NCI-H446 (cell line): ENCODE measurements at regions not wholly inside any gene's neighbourhood (a gene's known extent, or its start where the extent isn't known, plus 50 kb on each side); places are given as distances from the start of the nearest gene placed in this dataset.

Experiments used
- DNase-seq, 2 experiments: peaks; one replicate each; lab custom pipeline; 2025; lab: John Stamatoyannopoulos, UW

DNA sequence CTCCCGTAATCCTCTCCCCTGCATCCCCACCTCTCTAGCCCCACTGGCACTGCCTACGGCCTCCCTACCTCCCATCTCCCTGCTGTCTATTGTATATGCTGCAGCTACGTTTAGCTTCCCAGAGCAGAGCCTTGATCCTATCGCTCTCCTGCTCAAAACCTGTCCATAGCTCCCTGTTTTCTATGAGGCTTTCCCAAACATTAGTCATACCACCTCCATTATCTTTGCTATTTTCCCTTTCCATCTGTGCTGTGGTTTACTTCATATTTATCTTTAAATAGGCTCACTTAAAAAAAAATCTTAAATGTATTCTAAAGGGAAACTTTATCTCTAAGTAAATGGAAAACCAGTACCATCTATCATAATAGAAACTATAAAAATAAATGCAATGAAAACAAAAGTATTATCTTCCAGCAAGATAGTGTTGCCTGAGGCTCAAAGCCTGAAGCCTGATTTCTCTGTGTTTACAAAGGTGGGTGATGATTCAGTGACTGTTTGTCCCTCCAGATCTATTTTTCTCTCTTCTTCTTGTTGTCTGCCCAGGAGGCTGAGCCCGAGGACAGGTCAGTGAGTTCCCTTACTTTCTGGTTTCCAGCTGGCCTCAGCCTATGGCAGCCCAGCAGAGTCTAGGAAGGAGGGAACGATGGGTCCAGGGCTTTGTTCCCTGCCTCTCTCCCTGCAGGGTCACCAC is 397.1 kb upstream of the CFAP20DC start:
- no peak for DNase-seq

DNA sequence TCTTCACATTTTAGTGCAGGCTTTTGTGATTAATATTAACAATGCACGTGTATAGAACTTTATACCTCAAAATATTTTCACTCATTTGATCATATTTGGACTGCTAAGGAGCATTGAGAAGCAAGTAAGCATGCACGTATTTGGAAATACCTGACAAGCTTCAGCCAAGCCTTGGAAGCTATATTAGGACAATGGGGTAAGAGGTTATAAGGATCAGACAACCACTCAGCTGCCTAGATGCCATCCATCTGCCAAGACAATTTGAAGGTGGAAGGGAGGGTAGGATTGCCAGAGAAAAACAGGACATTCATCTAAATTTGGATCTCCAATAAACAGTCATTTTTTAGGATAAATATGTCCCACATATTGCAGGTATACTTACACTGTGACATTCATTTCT is 394.9 kb upstream of the CFAP20DC start:
- DNase-seq, result no peak

DNA sequence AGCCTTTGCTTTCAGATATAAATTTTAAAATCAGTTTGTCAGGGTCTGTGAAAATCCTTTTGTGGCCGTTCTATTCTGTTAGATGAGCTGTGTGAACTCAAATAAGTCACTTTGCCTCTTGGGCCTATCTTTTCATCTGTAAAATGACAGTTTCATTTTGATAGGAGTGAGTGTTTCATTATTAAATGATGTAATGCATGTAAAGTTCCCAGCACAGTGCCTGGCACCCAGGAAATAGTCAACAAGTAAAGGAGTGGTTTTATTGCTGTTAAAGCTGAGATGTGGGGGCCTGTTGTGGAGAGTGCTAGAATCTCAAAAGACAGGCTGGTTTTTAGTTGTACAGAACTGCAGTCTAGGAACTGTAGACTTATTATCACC is 394.5 kb upstream of the CFAP20DC start:
- DNase-seq, result no peak

- no peak for DNase-seq
These were observed 393.9 kb upstream of the CFAP20DC start for GRCh38 chr3:59443618-59444293.

DNA sequence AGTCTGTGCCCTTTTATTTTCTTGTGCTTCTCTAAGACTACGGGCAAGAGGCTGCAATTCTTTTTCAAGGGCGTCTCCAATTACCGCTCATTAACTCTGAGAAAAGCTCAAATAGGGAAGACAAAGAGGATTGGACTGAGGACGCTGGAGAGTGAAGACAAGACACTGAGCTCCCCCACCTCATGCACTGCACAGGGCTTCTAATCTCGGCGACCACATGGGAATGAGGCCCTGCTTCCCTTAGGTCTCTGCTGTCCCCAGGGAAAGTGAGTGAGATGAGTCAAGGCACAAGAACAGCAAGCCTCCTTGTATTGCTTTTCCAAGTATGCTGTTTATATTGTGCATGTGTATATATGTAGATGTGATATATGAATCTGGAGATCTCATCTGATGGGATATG is 392.2 kb upstream of the CFAP20DC start:
- DNase-seq, result no peak

GRCh38 chr3:59440285-59441028 is 390.6 kb upstream of the CFAP20DC start:
- DNase-seq, result no peak

- DNase-seq, result no peak
These were observed 388.7 kb upstream of the CFAP20DC start for GRCh38 chr3:59438492-59438891.

DNA sequence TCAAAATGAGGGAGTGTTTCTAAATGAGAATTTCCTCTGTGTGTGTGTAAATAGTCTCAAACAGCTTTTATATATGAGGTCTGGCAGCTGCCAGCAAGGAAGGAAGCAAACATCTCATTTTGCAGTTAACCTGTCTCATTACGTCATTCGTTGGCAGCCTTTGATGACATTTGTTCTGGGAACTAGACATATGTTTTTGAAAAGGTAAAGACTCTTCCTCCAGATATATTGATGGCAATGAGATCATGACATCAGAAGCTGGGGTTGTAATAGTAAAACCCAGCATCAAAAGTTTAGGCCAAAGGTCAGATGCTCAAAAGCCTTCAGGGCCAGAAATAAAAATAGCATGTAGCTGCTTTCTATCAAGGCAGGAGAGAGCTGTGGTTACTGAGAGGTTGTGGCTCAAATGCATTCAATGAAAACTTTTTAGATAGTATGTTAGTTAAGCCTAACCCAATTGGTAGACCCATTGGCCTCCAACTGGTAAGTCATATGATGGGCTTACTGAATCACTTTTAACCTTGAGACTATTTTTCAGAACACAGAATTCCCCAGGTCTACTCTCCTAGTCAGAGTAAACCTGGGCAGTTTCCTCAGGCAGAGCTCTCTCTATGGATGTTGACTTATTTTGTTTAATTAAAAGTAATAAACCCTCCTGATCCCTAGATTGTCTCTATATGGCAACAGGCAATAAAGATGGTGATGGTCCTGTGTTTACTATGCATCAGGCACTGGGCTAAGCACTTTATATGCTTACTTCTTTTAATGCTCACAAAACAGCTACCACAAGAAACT is 386.5 kb upstream of the CFAP20DC start:
- no peak for DNase-seq

- no peak for DNase-seq
These were observed 383.7 kb upstream of the CFAP20DC start for GRCh38 chr3:59433546-59433945.

DNA sequence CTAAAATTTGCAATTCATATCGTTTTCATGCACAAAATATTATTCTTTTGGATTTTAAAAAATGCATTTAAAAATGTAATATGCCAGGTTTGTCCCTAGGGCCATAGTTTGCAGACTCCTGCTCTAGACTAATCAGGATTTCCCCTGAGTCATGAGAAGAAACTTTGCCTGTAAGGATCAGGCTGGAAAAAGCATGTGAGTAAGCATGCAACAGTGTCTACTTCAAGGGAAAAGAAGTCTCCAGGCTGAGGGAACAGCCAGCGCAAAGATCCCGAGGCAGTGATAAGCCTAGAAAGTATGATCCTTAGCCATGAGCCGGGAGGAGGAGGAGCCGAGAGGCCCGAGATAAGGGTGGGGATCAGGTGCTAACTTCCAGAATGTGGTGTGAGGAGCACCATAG is 382.8 kb upstream of the CFAP20DC start:
- no peak for DNase-seq

DNA sequence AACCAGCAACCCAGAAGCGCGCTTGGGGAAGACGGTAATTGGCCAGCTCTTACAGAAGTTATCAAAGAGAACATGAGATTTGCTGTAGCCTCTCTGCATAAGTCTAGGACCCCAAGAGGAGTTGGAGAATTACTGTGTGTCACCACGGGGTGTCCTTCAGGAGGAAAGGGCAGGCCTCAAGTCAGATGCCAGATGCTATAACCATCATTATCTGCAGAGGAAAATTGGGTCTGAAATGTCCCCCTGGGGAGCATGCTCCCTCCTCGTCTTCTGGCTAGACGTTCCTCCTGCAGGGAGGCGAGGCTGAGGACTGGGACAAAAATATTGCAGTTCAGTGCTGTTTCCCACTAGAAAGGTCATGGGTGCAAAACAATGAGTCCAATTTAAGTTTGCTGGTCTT is 380.5 kb upstream of the CFAP20DC start:
- DNase-seq, result no peak

DNA sequence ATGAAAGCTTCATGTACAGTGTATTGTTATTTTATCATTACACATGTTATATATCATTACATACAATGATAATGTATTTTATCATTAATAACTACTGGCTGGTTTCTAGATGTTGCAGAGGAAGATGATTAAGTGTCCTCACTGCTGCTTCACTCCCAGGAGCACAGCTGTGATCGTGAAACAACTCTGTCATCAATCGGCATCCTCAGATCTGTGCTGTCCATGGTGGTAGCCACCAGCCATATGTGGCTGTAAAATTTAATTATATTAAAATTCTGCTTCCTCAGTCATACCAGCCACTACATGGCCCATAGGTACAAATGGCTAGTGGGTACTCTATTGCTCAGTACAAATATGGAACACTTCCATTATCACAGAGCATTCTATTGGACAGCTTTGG is 379.4 kb upstream of the CFAP20DC start:
- DNase-seq, result no peak

GRCh38 chr3:59426821-59427565 is 377.2 kb upstream of the CFAP20DC start:
- no peak for DNase-seq

- DNase-seq, result no peak
These were observed 376.1 kb upstream of the CFAP20DC start for GRCh38 chr3:59425942-59426341.

DNA sequence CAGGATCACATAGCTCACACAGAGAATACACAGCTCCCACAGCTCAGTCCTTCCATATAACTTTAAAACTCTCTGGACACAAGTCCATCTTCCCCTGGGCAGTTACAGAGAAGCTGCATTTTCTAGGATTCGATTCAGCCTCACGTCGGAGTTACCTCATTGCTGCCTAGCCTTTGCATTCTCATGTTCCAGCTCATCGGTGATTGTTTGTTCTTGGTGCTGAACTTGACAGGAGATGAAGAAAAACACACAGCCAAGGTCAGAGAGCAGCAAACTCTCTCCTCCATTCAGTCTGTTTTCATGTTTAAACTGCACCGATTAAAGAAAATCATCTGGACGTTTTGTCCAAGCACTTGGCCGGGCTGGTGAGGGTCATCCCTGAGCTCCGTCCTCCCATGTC is 375.5 kb upstream of the CFAP20DC start:
- DNase-seq, result no peak

DNA sequence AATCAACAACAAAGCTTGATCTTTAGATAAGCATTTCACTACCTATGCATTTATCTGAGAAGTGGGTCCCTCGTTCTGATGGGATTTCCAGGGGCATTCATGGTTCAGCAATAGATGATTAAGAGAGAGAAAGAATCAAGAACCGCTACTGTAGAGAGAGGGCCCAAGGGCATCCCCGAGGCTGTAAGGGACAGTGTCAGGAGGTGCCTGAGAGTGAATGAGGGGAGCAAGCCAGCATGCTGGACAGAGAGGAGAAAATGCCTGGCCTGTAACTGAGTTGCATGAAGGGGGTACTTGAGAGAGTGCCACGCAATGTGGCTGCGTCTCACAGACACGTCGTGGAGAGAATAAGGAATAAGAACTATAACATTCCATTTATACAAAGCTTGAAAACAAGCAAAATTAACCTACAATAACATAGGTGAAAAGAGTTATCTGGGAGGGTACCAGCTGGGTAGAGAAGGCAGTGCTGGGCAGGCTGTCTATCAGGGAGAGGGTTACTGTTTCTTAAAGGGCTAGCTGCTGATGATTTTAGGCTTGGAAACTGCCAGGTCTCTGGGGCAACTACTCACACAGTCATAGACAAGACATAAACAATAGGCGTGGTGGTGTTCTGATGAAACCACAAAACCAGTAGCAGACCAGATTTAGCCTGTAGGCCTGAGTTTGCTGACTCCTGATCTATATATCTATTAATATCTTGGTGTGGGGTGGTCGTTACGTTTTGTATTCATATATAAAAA is 374.6 kb upstream of the CFAP20DC start:
- no peak for DNase-seq

GRCh38 chr3:59423707-59424106 is 373.9 kb upstream of the CFAP20DC start:
- DNase-seq, result no peak

DNA sequence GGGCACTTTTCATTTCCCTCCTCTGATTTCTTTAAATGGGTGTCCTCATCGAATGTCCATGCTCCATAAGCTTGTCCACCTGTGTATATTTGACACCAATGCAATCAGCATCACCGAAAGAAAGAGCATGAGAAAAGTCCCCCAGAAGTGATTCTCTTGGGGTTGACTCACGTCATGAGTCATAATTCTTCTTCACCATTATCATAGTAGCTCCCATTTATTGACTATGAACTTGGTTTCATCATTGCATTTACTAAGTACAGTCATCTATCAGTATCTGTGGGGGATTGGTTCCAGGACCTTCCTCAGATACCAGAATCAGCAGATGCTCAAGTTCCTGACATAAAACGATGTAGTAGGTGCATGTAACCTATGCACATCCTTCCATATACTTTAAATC is 372.5 kb upstream of the CFAP20DC start:
- DNase-seq, result no peak

- no peak for DNase-seq
These were observed 369.0 kb upstream of the CFAP20DC start for GRCh38 chr3:59418836-59419235.

DNA sequence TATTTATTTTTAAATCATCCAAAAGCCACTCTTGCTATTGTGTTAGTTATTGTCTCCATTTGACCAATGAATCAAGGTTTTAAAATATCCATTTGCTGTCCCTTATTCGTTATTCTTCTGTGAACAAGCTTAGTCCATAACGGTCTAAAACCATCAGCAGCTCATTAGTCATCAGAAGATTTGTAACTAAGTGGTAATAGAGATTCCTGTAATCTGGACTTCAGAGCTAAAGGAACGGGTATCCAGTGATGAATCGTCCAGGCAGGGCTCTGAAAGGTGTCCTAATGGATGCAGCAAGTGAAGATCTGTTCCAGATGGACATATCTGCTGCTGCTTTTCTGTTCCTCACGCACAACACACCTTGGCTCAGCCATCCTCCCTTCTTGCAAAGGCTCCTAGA is 362.7 kb upstream of the CFAP20DC start:
- DNase-seq, result no peak

GRCh38 chr3:59411694-59412093 is 361.9 kb upstream of the CFAP20DC start:
- no peak for DNase-seq
